ENCODE measurements at regions not wholly inside any gene's neighbourhood (a gene's known extent, or its start where the extent isn't known, plus 50 kb on each side); places are given as distances from the start of the nearest gene placed in this dataset.

DNA sequence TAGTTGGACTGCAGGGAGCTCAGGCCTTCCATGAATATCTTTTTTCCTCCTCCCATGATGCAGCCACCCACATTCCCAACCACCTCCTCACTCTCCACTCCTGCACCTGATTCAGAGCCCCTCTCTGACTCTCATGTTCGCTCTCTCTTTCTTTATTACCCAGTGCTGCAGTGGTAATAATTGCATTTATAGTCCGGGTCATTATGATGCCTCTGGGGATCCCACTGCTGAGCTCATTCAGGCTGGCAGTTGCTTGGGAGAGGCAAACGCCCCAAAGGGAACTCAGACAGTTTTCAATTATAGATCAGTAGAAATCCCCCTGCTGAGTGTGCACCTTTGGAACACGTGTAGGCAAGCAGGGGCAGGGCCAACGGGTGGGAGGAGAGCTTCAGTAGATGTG is 953.0 kb downstream of the GRID1 start:
- Mint-ChIP-seq H3K4me3 (no peak overlapping the region), H3K27me3 (ENCODE audit: low read depth in 3 of 3) (no peaks in the 10 kb centered on the region), H3K27ac (peak overlapping the region in 1 of 7 donors; percentile 33), H3K9me3 (peaks cover 0 to 21% (median 13%) of the 10 kb centered on the region in 7 donors), H3K4me1 (no peaks in the 10 kb centered on the region), H3K36me3 (no peaks in the 10 kb centered on the region)
- no peaks in the 10 kb centered on the region for H3K79me2 ChIP-seq (ENCODE audit: insufficient read depth, low read length)
- H3K9ac ChIP-seq (ENCODE audit: insufficient read depth, low read length, poor library complexity, severe bottlenecking), result no peak overlapping the region
- H3K4me3 ChIP-seq (replicated peaks in 1 of 3; ENCODE audit: low read depth in 2 of 3, low read length in 3 of 3), result no peak overlapping the region
- DNase-seq, result no peak
- H2AFZ ChIP-seq (ENCODE audit: insufficient read depth, low read depth, low read length, poor library complexity, severe bottlenecking), result no peak overlapping the region
- WGBS (ENCODE audit: insufficient coverage), result 75% methylated on average over 2 of the region's 5 CpGs
- H3K27ac ChIP-seq (ENCODE audit: low read depth in 1 of 2, low read length in 2 of 2), result no peak overlapping the region
- no peak overlapping the region for H3K4me2 ChIP-seq (replicated peaks; ENCODE audit: extremely low read depth, low read length, poor library complexity, severe bottlenecking)
- H4K20me1 ChIP-seq (ENCODE audit: insufficient read depth, low read length), result no peaks in the 10 kb centered on the region
- peaks cover 12 to 29% of the 10 kb centered on the region in 2 donors for H3K9me3 ChIP-seq (replicated peaks in 1 of 2; ENCODE audit: control insufficient read depth in 1 of 2, insufficient read depth in 1 of 2, low read length in 2 of 2)
- intact Hi-C loops (cut with micrococcal nuclease), result no loop called here
- TF ChIP-seq, protein P1, sequence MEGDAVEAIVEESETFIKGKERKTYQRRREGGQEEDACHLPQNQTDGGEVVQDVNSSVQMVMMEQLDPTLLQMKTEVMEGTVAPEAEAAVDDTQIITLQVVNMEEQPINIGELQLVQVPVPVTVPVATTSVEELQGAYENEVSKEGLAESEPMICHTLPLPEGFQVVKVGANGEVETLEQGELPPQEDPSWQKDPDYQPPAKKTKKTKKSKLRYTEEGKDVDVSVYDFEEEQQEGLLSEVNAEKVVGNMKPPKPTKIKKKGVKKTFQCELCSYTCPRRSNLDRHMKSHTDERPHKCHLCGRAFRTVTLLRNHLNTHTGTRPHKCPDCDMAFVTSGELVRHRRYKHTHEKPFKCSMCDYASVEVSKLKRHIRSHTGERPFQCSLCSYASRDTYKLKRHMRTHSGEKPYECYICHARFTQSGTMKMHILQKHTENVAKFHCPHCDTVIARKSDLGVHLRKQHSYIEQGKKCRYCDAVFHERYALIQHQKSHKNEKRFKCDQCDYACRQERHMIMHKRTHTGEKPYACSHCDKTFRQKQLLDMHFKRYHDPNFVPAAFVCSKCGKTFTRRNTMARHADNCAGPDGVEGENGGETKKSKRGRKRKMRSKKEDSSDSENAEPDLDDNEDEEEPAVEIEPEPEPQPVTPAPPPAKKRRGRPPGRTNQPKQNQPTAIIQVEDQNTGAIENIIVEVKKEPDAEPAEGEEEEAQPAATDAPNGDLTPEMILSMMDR (IDR thresholded peaks at IDR 0.05), result no peak
- H3K4me1 ChIP-seq (ENCODE audit: control insufficient read depth in 1 of 2, insufficient read depth in 2 of 2, low read length in 2 of 2), result no peaks in the 10 kb centered on the region
- no peaks in the 10 kb centered on the region for H3K27me3 ChIP-seq (ENCODE audit: control insufficient read depth in 2 of 2, insufficient read depth in 2 of 2, low read length in 2 of 2)
- H3K36me3 ChIP-seq (replicated peaks in 1 of 2; ENCODE audit: control insufficient read depth in 1 of 2, insufficient read depth in 2 of 2, low read length in 2 of 2), result no peaks in the 10 kb centered on the region

DNA sequence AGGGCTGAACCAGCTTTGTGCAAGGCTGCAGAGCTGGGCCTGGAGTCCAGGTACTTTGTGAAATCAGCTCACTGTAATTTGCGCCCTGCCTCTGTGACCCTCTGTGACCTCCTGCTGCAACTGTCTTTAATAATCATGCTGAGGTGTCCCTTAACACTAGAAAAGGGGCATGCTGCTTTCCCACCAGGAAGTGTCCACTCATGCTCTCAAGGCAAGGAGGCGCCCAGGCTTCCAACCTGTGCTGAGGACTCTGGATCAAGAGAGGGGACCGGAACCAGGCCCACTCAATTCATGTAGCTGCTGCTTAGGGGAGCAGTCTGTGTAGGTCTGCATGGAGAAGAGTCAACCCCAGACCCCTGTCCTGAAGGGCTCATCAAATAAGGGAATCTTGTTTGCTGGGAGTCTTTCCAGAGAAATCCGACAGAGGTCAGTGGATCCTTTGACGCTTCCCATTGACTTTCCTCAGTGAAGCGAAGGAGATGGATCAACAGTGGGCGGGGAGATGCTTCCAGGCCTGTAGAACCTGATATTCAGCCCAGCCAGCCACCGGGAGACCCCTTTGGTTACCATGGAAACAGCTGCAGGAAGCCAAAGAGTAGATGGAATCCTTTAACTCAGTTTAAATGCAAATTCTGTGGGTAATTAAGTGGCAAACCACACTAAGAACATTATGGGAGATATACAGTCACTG is 945.9 kb downstream of the GRID1 start:
- Mint-ChIP-seq H3K4me1 (no peaks in the 10 kb centered on the region), H3K36me3 (no peaks in the 10 kb centered on the region), H3K4me3 (no peak overlapping the region), H3K27me3 (ENCODE audit: low read depth in 3 of 3) (peaks cover 0 to 3% (median 0%) of the 10 kb centered on the region in 3 donors), H3K27ac (no peak overlapping the region), H3K9me3 (peaks cover 0 to 4% (median 0%) of the 10 kb centered on the region in 7 donors)
- no peak for DNase-seq
- Histone ChIP-seq H3K79me2 (ENCODE audit: insufficient read depth, low read length) (no peaks in the 10 kb centered on the region), H2AFZ (ENCODE audit: insufficient read depth, low read depth, low read length, poor library complexity, severe bottlenecking) (no peak overlapping the region), H3K36me3 (replicated peaks in 1 of 2; ENCODE audit: control insufficient read depth in 1 of 2, insufficient read depth in 2 of 2, low read length in 2 of 2) (no peaks in the 10 kb centered on the region), H3K4me1 (ENCODE audit: control insufficient read depth in 1 of 2, insufficient read depth in 2 of 2, low read length in 2 of 2) (no peaks in the 10 kb centered on the region), H3K27ac (ENCODE audit: low read depth in 1 of 2, low read length in 2 of 2) (no peak overlapping the region), H4K20me1 (ENCODE audit: insufficient read depth, low read length) (no peaks in the 10 kb centered on the region), H3K27me3 (ENCODE audit: control insufficient read depth in 2 of 2, insufficient read depth in 2 of 2, low read length in 2 of 2) (no peaks in the 10 kb centered on the region), H3K9ac (ENCODE audit: insufficient read depth, low read length, poor library complexity, severe bottlenecking) (no peak overlapping the region), H3K9me3 (replicated peaks in 1 of 2; ENCODE audit: control insufficient read depth in 1 of 2, insufficient read depth in 1 of 2, low read length in 2 of 2) (no peaks in the 10 kb centered on the region), H3K4me2 (replicated peaks; ENCODE audit: extremely low read depth, low read length, poor library complexity, severe bottlenecking) (no peak overlapping the region), H3K4me3 (replicated peaks in 1 of 3; ENCODE audit: low read depth in 2 of 3, low read length in 3 of 3) (no peak overlapping the region)
- intact Hi-C loops (cut with micrococcal nuclease), result no loop called here
- TF ChIP-seq, protein P1 (IDR thresholded peaks at IDR 0.05), result no peak
- 55% methylated on average over 7 of the region's 8 CpGs for WGBS (ENCODE audit: insufficient coverage)
